MM.1S (cell line): ENCODE measurements at regions not wholly inside any gene's neighbourhood (a gene's known extent, or its start where the extent isn't known, plus 50 kb on each side); places are given as distances from the start of the nearest gene placed in this dataset.

ENCODE experiments used
- CTCF ChIP-seq: fragments of 300-600 bp; sonication (generic); IDR thresholded peaks from 2 replicates; pipeline ENCODE4 v1.5.1; 2016; ENCODE audit warnings: antibody characterized with exemption, low read length, mixed read lengths
- EZH2 ChIP-seq: fragments of 300-600 bp; sonication (generic); optimal IDR thresholded peaks from 2 replicates; pipeline ENCODE3; 2017; ENCODE audit warnings: low read depth, mild to moderate bottlenecking, antibody characterized with exemption, low read length, mixed read lengths

GRCh38 chr5:6847870-6848269, 134.6 kb downstream of the TENT4A start:
- TF ChIP-seq CTCF = no peak
- TF ChIP-seq EZH2 = no peak
